Tibial nerve (tissue), 4 donors: ENCODE measurements at regions not wholly inside any gene's neighbourhood (a gene's known extent, or its start where the extent isn't known, plus 50 kb on each side); places are given as distances from the start of the nearest gene placed in this dataset.
A peak's percentile ranks its signal among the peaks of the same experiment; 100 is the strongest.

ENCODE experiments used
- DNase-seq, 2 donors: peaks; one replicate each; pipeline ENCODE4 v3.0.0-alpha.2; 2019; ENCODE audit warnings: low spot score in 2 of 2
- H3K27ac ChIP-seq, 4 donors: fragments of 200-600 bp; sonication (generic) in 3 of 4; one replicate each; pipeline ENCODE4 v1.5.1; 2017 to 2019; ENCODE audit warnings: mild to moderate bottlenecking in 1 of 4
- H3K27me3 ChIP-seq, 2 donors: fragments of 200-600 bp; sonication (generic) in 1 of 2; one replicate each; pipeline versions ENCODE4 v1.5.1 to v1.6.0; 2017 to 2019
- H3K36me3 ChIP-seq, 3 donors: fragments of 200-600 bp; sonication (generic); one replicate each; pipeline ENCODE4 v1.5.1; 2018 to 2019
- H3K4me1 ChIP-seq, 4 donors: fragments of 200-600 bp; sonication (generic) in 3 of 4; one replicate each; pipeline ENCODE4 v1.5.1; 2017 to 2019
- H3K4me3 ChIP-seq, 4 donors: fragments of 200-600 bp; sonication (generic) in 3 of 4; one replicate each; pipeline ENCODE4 v1.5.1; 2017 to 2019; ENCODE audit warnings: mild to moderate bottlenecking in 1 of 4, moderate library complexity in 1 of 4
- H3K9me3 ChIP-seq, 4 donors: fragments of 200-600 bp; sonication (generic) in 3 of 4; one replicate each; pipeline ENCODE4 v1.5.1; 2017 to 2019
- CTCF ChIP-seq, 5 experiments: fragments of 200-600 bp in 3 of 5; fragments of 450-650 bp in 2 of 5; sonication (generic) in 3 of 5; IDR thresholded peaks; one replicate each; pipeline ENCODE4 v1.5.1; 2016 to 2019; ENCODE audit warnings: antibody characterized with exemption in 5 of 5, mild to moderate bottlenecking in 3 of 5, moderate library complexity in 2 of 5
- EP300 ChIP-seq, 2 donors: sonication (generic); formaldehyde crosslinking; IDR thresholded peaks; one replicate each; pipeline ENCODE4 v1.6.1; 2017; ENCODE audit warnings: antibody characterized with exemption in 2 of 2, mild to moderate bottlenecking in 1 of 2
- POLR2A ChIP-seq, 2 donors: fragments of 450-650 bp; IDR thresholded peaks; one replicate each; pipeline ENCODE4 v1.6.1; 2017; ENCODE audit warnings: antibody characterized with exemption in 2 of 2, mild to moderate bottlenecking in 2 of 2, moderate library complexity in 2 of 2
- WGBS, 2 donors: methylation state at CpG; one replicate each; pipeline ENCODE4 v1.1.5; 2018; 5-methylcytosine and 5-hydroxymethylcytosine counted together

- DNase-seq, result no peak
- no peaks in the 10 kb centered on the region for H3K36me3 ChIP-seq
- no peak for TF ChIP-seq EP300 (IDR thresholded peaks at IDR 0.05)
- TF ChIP-seq CTCF (IDR thresholded peaks at IDR 0.05), result no peak
- no peak overlapping the region for H3K27ac ChIP-seq
- H3K27me3 ChIP-seq, result no peaks in the 10 kb centered on the region
- WGBS, 2 donors, result 73 to 78% methylated on average over 3 of the region's 3 CpGs
- H3K9me3 ChIP-seq, result no peaks in the 10 kb centered on the region
- H3K4me3 ChIP-seq, result no peak overlapping the region
- H3K4me1 ChIP-seq, result no peaks in the 10 kb centered on the region
These were observed 891.3 kb upstream of the SLC39A10 start for GRCh38 chr2:194765723-194766122.

GRCh38 chr2:194750926-194751325, 906.1 kb upstream of the SLC39A10 start:
- Histone ChIP-seq H3K4me1 (no peaks in the 10 kb centered on the region), H3K27me3 (no peaks in the 10 kb centered on the region), H3K27ac (no peak overlapping the region), H3K36me3 (no peaks in the 10 kb centered on the region), H3K9me3 (no peaks in the 10 kb centered on the region), H3K4me3 (no peak overlapping the region)
- TF ChIP-seq EP300 (IDR thresholded peaks at IDR 0.05), result no peak
- no peak for TF ChIP-seq POLR2A (IDR thresholded peaks at IDR 0.05)
- TF ChIP-seq CTCF (IDR thresholded peaks at IDR 0.05), result no peak
- WGBS, 2 donors, result 74 to 83% methylated on average over 4 of the region's 4 CpGs
- DNase-seq, result no peak

- no peak overlapping the region for H3K27ac ChIP-seq
- TF ChIP-seq EP300 (IDR thresholded peaks at IDR 0.05), result no peak
- no peaks in the 10 kb centered on the region for H3K9me3 ChIP-seq
- no peaks in the 10 kb centered on the region for H3K36me3 ChIP-seq
- H3K4me1 ChIP-seq, result peaks cover 0 to 5% (median 0%) of the 10 kb centered on the region in 4 donors
- H3K27me3 ChIP-seq, result no peaks in the 10 kb centered on the region
- WGBS, 2 donors, result 33 to 40% methylated on average over 3 of the region's 3 CpGs
- peak overlapping the region in 1 of 4 donors; percentile 2 for H3K4me3 ChIP-seq
- DNase-seq, result no peak
These were observed 911.4 kb upstream of the SLC39A10 start for GRCh38 chr2:194745557-194746146.

- no peak overlapping the region for H3K27ac ChIP-seq
- no peak for DNase-seq
- WGBS, 2 donors, result 86 to 91% methylated on average over 2 of the region's 2 CpGs
- H3K27me3 ChIP-seq, result no peaks in the 10 kb centered on the region
- no peak for TF ChIP-seq POLR2A (IDR thresholded peaks at IDR 0.05)
- TF ChIP-seq EP300 (IDR thresholded peaks at IDR 0.05), result no peak
- TF ChIP-seq CTCF (IDR thresholded peaks at IDR 0.05), result no peak
- no peaks in the 10 kb centered on the region for H3K36me3 ChIP-seq
- H3K9me3 ChIP-seq, result no peaks in the 10 kb centered on the region
- H3K4me1 ChIP-seq, result peaks cover 0 to 5% (median 0%) of the 10 kb centered on the region in 4 donors
- H3K4me3 ChIP-seq, result no peak overlapping the region
These were observed 914.3 kb upstream of the SLC39A10 start for GRCh38 chr2:194742706-194743105.

- Histone ChIP-seq H3K4me3 (no peak overlapping the region), H3K27me3 (no peaks in the 10 kb centered on the region), H3K9me3 (peaks cover 0 to 12% (median 0%) of the 10 kb centered on the region in 4 donors), H3K36me3 (no peaks in the 10 kb centered on the region), H3K4me1 (no peaks in the 10 kb centered on the region), H3K27ac (no peak overlapping the region)
- 88 to 93% methylated on average over 3 of the region's 3 CpGs for WGBS, 2 donors
- TF ChIP-seq CTCF (IDR thresholded peaks at IDR 0.05), result no peak
- no peak for DNase-seq
These were observed 917.8 kb upstream of the SLC39A10 start for GRCh38 chr2:194739217-194739616.
